ENCODE measurements at regions not wholly inside any gene's neighbourhood (a gene's known extent, or its start where the extent isn't known, plus 50 kb on each side); places are given as distances from the start of the nearest gene placed in this dataset.

DNA sequence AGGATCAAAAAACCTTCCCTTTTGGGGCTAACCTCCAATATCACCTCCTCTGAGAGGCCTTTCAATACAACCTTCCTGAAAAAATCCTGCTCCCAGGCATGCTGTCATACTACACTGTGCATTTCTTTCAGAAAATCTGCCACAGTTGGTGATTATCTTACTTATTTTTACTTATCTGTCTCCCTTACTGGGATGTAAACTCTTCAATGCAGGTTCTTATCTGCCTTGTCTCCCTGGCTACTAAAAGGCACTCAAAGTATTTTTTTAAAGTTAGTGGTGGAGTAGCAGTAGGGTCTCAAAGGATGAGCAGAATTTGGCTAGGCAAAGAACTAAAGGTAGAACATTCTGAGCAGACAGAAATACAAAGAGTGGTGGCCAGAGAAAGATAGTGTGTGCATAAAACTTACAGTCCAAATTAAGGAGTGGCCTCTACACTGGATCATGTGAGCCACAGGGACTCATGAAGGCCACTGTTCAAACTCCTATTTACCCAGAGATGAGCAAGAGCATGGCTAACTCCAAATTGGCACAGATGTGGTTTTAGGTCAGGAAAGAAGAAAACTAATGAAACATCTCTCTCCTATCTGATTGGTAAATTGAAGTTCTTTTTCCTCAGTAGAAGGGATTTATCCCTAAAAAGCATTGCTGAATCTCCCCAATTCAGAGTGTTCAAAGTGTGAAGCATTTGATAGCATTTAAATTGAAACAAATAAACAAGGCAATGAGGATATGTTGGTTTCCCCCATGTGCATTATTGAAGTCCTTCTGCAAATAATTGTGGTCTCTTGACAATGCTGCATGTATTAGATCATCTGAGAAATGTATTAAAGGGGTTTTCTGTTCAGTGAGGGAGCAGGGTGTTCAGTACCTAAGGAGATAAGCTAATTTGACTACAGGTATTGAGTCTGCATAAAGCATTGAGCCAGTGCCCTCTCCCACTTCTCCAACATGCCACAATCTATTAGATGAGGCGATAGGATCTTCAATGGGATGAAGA is 285.5 kb downstream of the MREG start (continued):
- TF ChIP-seq PATZ1 (CRISPR knock-in tag; IDR thresholded peaks at IDR 0.05) (no peak), FOXA3 (CRISPR knock-in tag; IDR thresholded peaks at IDR 0.05) (peak; percentile 79), HDAC6 (IDR thresholded peaks at IDR 0.05; ENCODE audit: low read depth, low read length) (no peak), ZNF430 (CRISPR knock-in tag; IDR thresholded peaks at IDR 0.05) (no peak), ZNF740 (CRISPR knock-in tag; IDR thresholded peaks at IDR 0.05) (no peak), KMT2A (CRISPR knock-in tag; IDR thresholded peaks at IDR 0.05) (no peak), ZSCAN12 (CRISPR knock-in tag; IDR thresholded peaks at IDR 0.05) (no peak), ZNF337 (CRISPR knock-in tag; IDR thresholded peaks at IDR 0.05; ENCODE audit: borderline replicate concordance, low read depth) (no peak), BCL3 (CRISPR knock-in tag; IDR thresholded peaks at IDR 0.05) (no peak), SMARCC2 (IDR thresholded peaks at IDR 0.05) (0 out of 2 replicates have a peak, but pooled peaks have one; percentile 5), ZNF703 (CRISPR knock-in tag; IDR thresholded peaks at IDR 0.05; ENCODE audit: borderline replicate concordance) (no peak), ZNF225 (CRISPR knock-in tag; IDR thresholded peaks at IDR 0.05) (no peak), FOXK1 (CRISPR knock-in tag; IDR thresholded peaks at IDR 0.05; ENCODE audit: borderline replicate concordance, low read depth) (no peak), RARA (CRISPR knock-in tag; IDR thresholded peaks at IDR 0.05) (peak; percentile 46; the same call in 1 of the 2 replicates), NFE2 (CRISPR knock-in tag; IDR thresholded peaks at IDR 0.05) (no peak)
- TF ChIP-seq, protein P1, sequence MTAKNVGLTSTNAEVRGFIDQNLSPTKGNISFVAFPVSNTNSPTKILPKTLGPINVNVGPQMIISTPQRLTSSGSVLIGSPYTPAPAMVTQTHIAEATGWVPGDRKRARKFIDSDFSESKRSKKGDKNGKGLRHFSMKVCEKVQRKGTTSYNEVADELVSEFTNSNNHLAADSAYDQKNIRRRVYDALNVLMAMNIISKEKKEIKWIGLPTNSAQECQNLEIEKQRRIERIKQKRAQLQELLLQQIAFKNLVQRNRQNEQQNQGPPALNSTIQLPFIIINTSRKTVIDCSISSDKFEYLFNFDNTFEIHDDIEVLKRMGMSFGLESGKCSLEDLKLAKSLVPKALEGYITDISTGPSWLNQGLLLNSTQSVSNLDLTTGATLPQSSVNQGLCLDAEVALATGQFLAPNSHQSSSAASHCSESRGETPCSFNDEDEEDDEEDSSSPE (CRISPR knock-in tag; IDR thresholded peaks at IDR 0.05): 0 out of 2 replicates have a peak, but pooled peaks have one; percentile 39
- TF ChIP-seq, protein P2, sequence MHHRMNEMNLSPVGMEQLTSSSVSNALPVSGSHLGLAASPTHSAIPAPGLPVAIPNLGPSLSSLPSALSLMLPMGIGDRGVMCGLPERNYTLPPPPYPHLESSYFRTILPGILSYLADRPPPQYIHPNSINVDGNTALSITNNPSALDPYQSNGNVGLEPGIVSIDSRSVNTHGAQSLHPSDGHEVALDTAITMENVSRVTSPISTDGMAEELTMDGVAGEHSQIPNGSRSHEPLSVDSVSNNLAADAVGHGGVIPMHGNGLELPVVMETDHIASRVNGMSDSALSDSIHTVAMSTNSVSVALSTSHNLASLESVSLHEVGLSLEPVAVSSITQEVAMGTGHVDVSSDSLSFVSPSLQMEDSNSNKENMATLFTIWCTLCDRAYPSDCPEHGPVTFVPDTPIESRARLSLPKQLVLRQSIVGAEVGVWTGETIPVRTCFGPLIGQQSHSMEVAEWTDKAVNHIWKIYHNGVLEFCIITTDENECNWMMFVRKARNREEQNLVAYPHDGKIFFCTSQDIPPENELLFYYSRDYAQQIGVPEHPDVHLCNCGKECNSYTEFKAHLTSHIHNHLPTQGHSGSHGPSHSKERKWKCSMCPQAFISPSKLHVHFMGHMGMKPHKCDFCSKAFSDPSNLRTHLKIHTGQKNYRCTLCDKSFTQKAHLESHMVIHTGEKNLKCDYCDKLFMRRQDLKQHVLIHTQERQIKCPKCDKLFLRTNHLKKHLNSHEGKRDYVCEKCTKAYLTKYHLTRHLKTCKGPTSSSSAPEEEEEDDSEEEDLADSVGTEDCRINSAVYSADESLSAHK (CRISPR knock-in tag; IDR thresholded peaks at IDR 0.05; ENCODE audit: borderline replicate concordance): no peak

All from HepG2 (cell line).